ENCODE measurements at regions not wholly inside any gene's neighbourhood (a gene's known extent, or its start where the extent isn't known, plus 50 kb on each side); places are given as distances from the start of the nearest gene placed in this dataset.
"Not testable (repeated sequence)": the region's sequence is repeated elsewhere in the genome, so short reads cannot be mapped to it uniquely, and the experiment has no call there.

- no peak for DNase-seq (ENCODE audit: low read depth)
Observed at GRCh38 chr15:30030345-30030744, 52.4 kb upstream of the GOLGA8J start.

- no peak for DNase-seq (ENCODE audit: low read depth)
Observed at GRCh38 chr15:30023798-30024295, 58.9 kb upstream of the GOLGA8J start.

- no peak for DNase-seq (ENCODE audit: low read depth)
Observed at GRCh38 chr15:30010746-30011145, 72.0 kb upstream of the GOLGA8J start.

GRCh38 chr15:30008156-30008555, 74.6 kb upstream of the GOLGA8J start:
- no peak for DNase-seq (ENCODE audit: low read depth)

GRCh38 chr15:30001602-30002001, 81.2 kb upstream of the GOLGA8J start:
- no peak for DNase-seq (ENCODE audit: low read depth)

GRCh38 chr15:29998033-29998432, 84.7 kb upstream of the GOLGA8J start:
- DNase-seq (ENCODE audit: low read depth): no peak

GRCh38 chr15:29997499-29997898, 85.3 kb upstream of the GOLGA8J start:
- no peak for DNase-seq (ENCODE audit: low read depth)

GRCh38 chr15:29994284-29994683, 88.5 kb upstream of the GOLGA8J start:
- DNase-seq (ENCODE audit: low read depth): no peak

GRCh38 chr15:29990954-29991353, 91.8 kb upstream of the GOLGA8J start:
- no peak for DNase-seq (ENCODE audit: low read depth)

GRCh38 chr15:29990035-29990434, 92.7 kb upstream of the GOLGA8J start:
- no peak for DNase-seq (ENCODE audit: low read depth)

GRCh38 chr15:29988701-29989100, 94.1 kb upstream of the GOLGA8J start:
- DNase-seq (ENCODE audit: low read depth): no peak

- DNase-seq (ENCODE audit: low read depth): no peak
Observed at GRCh38 chr15:29986946-29987345, 95.8 kb upstream of the GOLGA8J start.

- DNase-seq (ENCODE audit: low read depth): no peak
Observed at GRCh38 chr15:29978411-29979382, 104.1 kb upstream of the GOLGA8J start.

- DNase-seq (ENCODE audit: low read depth): not testable (repeated sequence)
Observed at GRCh38 chr15:29974056-29974455, 108.7 kb upstream of the GOLGA8J start.

GRCh38 chr15:29972051-29972450, 110.7 kb upstream of the GOLGA8J start:
- no peak for DNase-seq (ENCODE audit: low read depth)

- no peak for DNase-seq (ENCODE audit: low read depth)
Observed at GRCh38 chr15:29970402-29970695, 112.4 kb upstream of the GOLGA8J start.

- no peak for DNase-seq (ENCODE audit: low read depth)
Observed at GRCh38 chr15:29969562-29970401, 113.0 kb upstream of the GOLGA8J start.

GRCh38 chr15:29968895-29969561, 113.7 kb upstream of the GOLGA8J start:
- no peak for DNase-seq (ENCODE audit: low read depth)

GRCh38 chr15:29968099-29968894, 114.5 kb upstream of the GOLGA8J start:
- no peak for DNase-seq (ENCODE audit: low read depth)

- no peak for DNase-seq (ENCODE audit: low read depth)
Observed at GRCh38 chr15:29962407-29962806, 120.3 kb upstream of the GOLGA8J start.

GRCh38 chr15:29959384-29960137, 123.2 kb upstream of the GOLGA8J start:
- DNase-seq (ENCODE audit: low read depth): no peak

All from activated T-cell treated with anti-CD3 and anti-CD28 coated beads for 1 hour (primary cell).